Sciatic nerve (tissue), 2 donors: ENCODE measurements at regions not wholly inside any gene's neighbourhood (a gene's known extent, or its start where the extent isn't known, plus 50 kb on each side); places are given as distances from the start of the nearest gene placed in this dataset.

Experiments used
- ATAC-seq: fragments of 200-7000 bp; cut with Tn5 transposase; one replicate; pipeline ENCODE4 v1.9.1; 2020; ENCODE audit warnings: mild to moderate bottlenecking, moderate library complexity
- DNase-seq: peaks from one replicate; pipeline ENCODE4 v3.0.0-alpha.2; 2020; ENCODE audit warnings: low spot score
- intact Hi-C: fragments of 100-400 bp; cut with DNase I; formaldehyde crosslinking; loops from one replicate; pipeline ENCODE4 v1.14.2; 2022
- donor health status: DM: no; HTN: no; CAD: no.
- donor health status: DM: no; HTN: no; CAD: no.

- intact Hi-C loops: no loop called here
- DNase-seq: no peak
These were observed 80.6 kb upstream of the IPO9 start for GRCh38 chr1:201748335-201748734.

GRCh38 chr1:201749059-201749690, 79.8 kb upstream of the IPO9 start:
- DNase-seq: no peak
- intact Hi-C loops: no loop called here
- ATAC-seq: no peak

More at GRCh38 chr1:201748335-201748734, 80.6 kb upstream of the IPO9 start:
- peak; percentile 24 for ATAC-seq

GRCh38 chr1:201750120-201750519, 78.8 kb upstream of the IPO9 start:
- DNase-seq (no peak), ATAC-seq (no peak)
- intact Hi-C loops: no loop called here

- ATAC-seq (no peak), DNase-seq (no peak)
- intact Hi-C loops: no loop called here
These were observed 78.0 kb upstream of the IPO9 start for GRCh38 chr1:201750934-201751333.

- intact Hi-C loops: no loop called here
- no peak for ATAC-seq
These were observed 77.1 kb upstream of the IPO9 start for GRCh38 chr1:201751872-201752271.

GRCh38 chr1:201752333-201752732, 76.6 kb upstream of the IPO9 start:
- intact Hi-C loops: no loop called here
- DNase-seq: no peak
- no peak for ATAC-seq

More at GRCh38 chr1:201751872-201752271, 77.1 kb upstream of the IPO9 start:
- DNase-seq: no peak

GRCh38 chr1:201753492-201753891, 75.5 kb upstream of the IPO9 start:
- intact Hi-C loops: no loop called here
- ATAC-seq (no peak), DNase-seq (no peak)

- intact Hi-C loops: no loop called here
- DNase-seq (no peak), ATAC-seq (no peak)
These were observed 74.6 kb upstream of the IPO9 start for GRCh38 chr1:201754353-201754752.

DNA sequence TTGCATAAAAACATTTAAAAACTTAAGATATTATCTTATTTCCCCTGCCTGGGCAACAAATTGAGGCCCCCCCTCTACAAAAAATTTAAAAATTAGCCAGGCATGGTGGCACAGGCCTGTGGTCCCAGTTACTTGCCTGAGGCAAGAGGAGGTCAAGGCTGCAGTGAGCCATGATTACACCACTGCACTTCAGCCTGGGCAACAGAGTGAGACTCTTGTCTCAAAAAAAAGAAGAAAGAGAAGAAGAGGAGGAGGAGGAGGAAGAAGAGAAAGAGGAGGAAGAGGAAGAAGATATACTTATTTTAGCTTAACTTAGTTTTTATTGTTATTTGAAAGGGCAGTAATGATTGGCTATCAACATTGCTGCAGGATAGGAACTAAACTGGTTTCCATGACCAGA, 73.8 kb upstream of the IPO9 start:
- DNase-seq (no peak), ATAC-seq (no peak)
- intact Hi-C loops: no loop called here

DNA sequence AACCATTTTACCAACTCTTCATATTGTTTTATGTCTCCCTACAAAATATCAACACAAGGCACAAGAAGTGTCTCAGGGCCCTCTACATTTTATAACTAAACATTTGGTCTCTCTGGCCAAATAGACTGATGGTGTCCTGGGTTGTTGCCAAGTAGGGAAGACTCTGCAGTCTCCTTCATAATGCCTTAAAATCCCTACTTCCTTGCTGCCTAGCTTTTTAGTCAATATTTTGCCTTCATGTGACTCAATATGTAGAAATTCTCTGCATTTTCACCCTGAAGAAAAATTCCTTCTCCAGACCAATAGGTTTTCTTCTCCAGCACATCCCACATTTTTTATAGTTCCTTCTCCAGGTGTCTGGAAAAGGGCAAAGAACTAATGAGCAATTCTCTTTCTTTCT, 72.6 kb upstream of the IPO9 start:
- ATAC-seq: no peak
- intact Hi-C loops: no loop called here
- no peak for DNase-seq

DNA sequence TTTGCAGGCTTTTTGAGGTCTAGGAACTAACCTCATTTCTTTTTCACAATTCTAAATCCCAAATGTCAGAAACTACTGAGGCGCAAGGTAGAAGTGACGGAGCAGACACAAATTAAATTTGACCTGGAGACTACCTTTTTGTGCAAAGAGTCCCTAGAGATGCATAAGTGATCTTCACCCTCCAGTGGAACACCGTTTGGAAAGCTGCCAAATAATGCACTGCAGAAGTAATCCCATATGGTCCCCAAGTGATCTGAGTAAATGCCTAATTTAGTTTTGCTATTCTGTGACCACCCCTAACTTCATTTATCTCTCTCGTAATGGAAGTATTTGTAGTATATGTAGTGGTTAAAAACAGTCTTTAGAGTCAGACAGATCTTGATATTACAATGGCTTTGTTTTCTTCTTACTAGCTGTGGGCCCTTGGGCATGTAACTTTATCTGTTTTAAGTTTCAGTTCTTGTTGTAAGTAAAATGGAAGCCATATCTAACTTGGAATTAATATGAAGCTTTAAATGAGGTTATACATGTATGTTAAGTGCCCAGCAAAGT, 70.4 kb upstream of the IPO9 start:
- DNase-seq (no peak), ATAC-seq (no peak)
- intact Hi-C loops: no loop called here

GRCh38 chr1:201759194-201759815, 69.7 kb upstream of the IPO9 start:
- DNase-seq (no peak), ATAC-seq (no peak)
- intact Hi-C loops: no loop called here

DNA sequence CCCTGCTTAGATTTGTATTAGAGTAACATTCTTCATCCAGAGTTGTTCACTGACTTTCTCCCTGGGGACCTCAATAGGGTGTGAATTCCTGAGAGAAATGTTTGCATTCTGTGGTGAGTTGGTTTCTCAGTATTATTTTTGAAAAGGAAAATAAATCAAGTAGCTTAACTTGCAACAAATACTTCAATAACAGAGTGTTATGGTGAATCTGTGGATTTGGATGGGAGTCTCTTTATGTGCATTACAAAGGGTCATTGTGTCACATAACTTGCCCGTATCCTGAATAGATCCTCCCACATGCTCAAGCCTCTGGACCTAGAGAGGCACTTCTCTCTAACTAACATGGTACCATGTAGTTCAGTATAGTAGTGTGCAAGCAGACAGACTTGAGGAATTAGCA, 68.4 kb upstream of the IPO9 start:
- intact Hi-C loops: no loop called here
- DNase-seq: no peak
- no peak for ATAC-seq

DNA sequence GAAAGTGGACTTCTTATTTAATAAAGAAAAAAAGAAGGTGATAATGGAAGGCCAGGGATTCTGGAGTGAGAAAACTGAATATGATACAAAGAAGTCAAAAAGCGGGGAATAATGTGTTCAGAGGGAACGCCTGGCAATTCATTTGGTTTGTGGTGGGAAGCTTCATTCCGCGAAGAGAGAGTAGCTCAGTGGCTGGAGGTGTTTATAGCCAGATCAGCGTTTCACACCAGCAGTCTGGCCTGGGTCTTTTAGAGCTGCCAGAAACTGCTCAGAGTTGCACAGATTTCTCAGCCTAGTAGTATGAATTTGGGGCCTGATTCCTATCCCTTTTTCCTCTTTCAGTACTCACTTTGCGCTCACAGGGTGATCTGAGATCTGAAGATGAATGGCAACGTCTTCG, 67.8 kb upstream of the IPO9 start:
- ATAC-seq: no peak
- intact Hi-C loops: no loop called here

DNA sequence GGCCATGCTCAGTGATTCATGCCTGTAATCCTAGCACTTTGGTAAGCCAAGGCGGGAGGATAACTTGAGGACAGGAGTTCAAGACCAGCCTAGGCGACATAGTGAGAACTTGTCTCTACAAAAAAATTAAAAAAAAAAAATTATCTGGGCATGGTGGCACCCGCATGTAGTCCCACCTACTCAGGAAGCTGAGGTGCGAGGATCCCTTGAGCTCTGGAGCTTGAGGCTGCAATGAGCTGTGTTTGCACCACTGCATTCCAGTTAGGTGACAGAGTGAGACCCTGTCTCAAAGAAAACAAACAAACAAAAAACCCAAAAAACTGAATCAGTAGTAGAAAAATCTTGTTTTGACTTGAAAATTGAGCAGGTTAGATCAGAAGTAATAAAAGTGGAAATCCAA, 67.1 kb upstream of the IPO9 start:
- no peak for ATAC-seq
- intact Hi-C loops: no loop called here
- DNase-seq: no peak

More for the DNA sequence above, 67.8 kb upstream of the IPO9 start:
- no peak for DNase-seq

- DNase-seq (no peak), ATAC-seq (no peak)
- intact Hi-C loops: no loop called here
These were observed 66.6 kb upstream of the IPO9 start for GRCh38 chr1:201762381-201762780.

- DNase-seq (no peak), ATAC-seq (no peak)
- intact Hi-C loops: no loop called here
These were observed 65.4 kb upstream of the IPO9 start for GRCh38 chr1:201763455-201764140.

DNA sequence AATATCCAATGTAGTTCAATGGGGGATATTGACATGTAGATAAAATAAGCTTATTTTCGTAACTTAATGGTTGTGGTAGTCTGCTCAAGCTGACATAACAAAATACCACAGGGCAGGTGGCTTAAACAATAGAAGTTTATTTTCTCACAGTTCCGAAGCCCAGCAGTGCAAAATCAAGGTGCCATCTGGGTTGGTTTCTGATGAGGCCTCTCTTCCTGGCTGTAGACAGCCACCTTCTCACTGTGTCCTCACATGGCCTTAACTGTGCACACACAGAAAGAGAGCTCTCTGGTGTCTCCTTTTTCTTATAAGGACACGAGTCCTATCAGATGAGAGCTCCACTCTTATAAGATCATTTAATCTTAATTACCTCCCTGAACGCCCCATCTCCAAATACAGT, 64.8 kb upstream of the IPO9 start:
- no peak for ATAC-seq
- intact Hi-C loops: no loop called here

DNA sequence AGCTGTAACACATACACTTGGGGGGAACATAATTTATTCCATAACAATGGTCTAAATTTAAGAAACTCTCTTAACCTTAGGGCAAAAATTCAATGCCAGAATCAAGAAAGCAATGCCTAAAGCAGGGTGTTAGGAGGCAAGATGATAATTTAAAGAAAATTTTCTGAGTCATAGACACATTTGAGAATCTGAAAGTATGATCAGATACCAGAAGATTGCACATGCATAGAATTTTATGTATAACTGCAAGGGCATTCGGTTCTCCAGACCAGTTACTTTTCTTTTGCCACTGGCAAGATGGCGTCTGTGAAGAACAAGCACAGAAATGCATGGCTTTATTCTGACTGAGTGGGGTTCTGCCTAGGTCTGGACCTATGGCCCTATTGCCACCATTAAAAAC, 64.4 kb upstream of the IPO9 start:
- DNase-seq (no peak), ATAC-seq (no peak)
- intact Hi-C loops: no loop called here

More for the DNA sequence above, 64.8 kb upstream of the IPO9 start:
- no peak for DNase-seq

DNA sequence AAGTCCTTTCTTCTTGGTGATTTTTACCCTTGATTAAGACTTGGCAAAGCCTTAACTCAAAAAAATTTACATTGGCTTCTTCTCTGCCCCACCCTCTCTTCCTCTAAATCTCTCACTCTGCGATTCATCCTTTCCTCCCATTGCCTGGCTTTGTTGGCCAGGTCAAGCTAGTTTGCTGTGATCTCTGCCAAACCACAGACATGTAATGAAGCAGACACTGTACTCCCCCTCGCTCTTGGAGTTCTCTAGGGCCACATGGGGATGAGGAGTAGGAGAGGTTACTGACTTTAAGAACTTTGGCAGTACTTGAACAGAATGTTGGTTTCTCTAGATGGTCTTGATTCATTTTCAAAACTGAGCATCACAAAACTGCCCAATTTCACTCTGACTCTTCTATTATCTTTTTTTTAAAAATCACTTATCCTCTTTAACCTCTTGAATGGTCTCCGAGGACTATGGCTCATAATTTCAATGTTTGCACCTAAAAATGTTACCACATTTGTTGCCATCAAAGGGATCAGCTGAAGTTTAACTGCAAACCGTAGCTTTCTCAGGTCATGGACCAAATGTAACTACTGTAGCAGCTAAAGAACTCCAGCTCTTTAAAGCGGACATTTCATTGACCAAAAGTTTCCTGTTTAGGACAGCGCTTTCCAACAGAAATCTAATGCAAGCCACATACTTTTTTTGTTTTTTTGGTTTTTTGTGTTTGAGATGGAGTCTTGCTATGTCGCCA, 62.7 kb upstream of the IPO9 start:
- no peak for DNase-seq
- intact Hi-C loops: no loop called here
- peak; percentile 96 for ATAC-seq
